ENCODE measurements at regions not wholly inside any gene's neighbourhood (a gene's known extent, or its start where the extent isn't known, plus 50 kb on each side); places are given as distances from the start of the nearest gene placed in this dataset.

- no peak overlapping the region for H3K27ac ChIP-seq (ENCODE audit: low read depth, low read length)
- H3K9me3 ChIP-seq (ENCODE audit: low read length), result no peaks in the 10 kb centered on the region
- H3K9ac ChIP-seq (ENCODE audit: low read length), result no peak overlapping the region
- no peak overlapping the region for H3K4me3 ChIP-seq (ENCODE audit: low read depth in 1 of 2, low read length in 2 of 2)
- no peaks in the 10 kb centered on the region for H3K36me3 ChIP-seq (ENCODE audit: insufficient read depth, low read length)
- no peaks in the 10 kb centered on the region for H3K27me3 ChIP-seq (ENCODE audit: control insufficient read depth in 1 of 2, insufficient read depth in 2 of 2, low read length in 2 of 2)
- H3K4me1 ChIP-seq (ENCODE audit: insufficient read depth, low read length), result no peaks in the 10 kb centered on the region
Measured at GRCh38 chr4:18815779-18816173, 794.2 kb upstream of the LCORL start.

- Histone ChIP-seq H3K4me3 (ENCODE audit: low read depth in 1 of 2, low read length in 2 of 2) (no peak overlapping the region), H3K9me3 (ENCODE audit: low read length) (no peaks in the 10 kb centered on the region), H3K27me3 (ENCODE audit: control insufficient read depth in 1 of 2, insufficient read depth in 2 of 2, low read length in 2 of 2) (no peaks in the 10 kb centered on the region), H3K27ac (ENCODE audit: low read depth, low read length) (no peak overlapping the region), H3K9ac (ENCODE audit: low read length) (no peak overlapping the region), H3K36me3 (ENCODE audit: insufficient read depth, low read length) (no peaks in the 10 kb centered on the region), H3K4me1 (ENCODE audit: insufficient read depth, low read length) (no peaks in the 10 kb centered on the region)
Measured at GRCh38 chr4:18815081-18815778, 793.7 kb upstream of the LCORL start.

- Histone ChIP-seq H3K27ac (ENCODE audit: low read depth, low read length) (no peak overlapping the region), H3K9ac (ENCODE audit: low read length) (no peak overlapping the region), H3K9me3 (ENCODE audit: low read length) (no peaks in the 10 kb centered on the region), H3K27me3 (ENCODE audit: control insufficient read depth in 1 of 2, insufficient read depth in 2 of 2, low read length in 2 of 2) (no peaks in the 10 kb centered on the region), H3K4me3 (ENCODE audit: low read depth in 1 of 2, low read length in 2 of 2) (no peak overlapping the region), H3K36me3 (ENCODE audit: insufficient read depth, low read length) (no peaks in the 10 kb centered on the region), H3K4me1 (ENCODE audit: insufficient read depth, low read length) (no peaks in the 10 kb centered on the region)
Measured at GRCh38 chr4:18813771-18814170, 792.2 kb upstream of the LCORL start.

- no peak overlapping the region for H3K4me3 ChIP-seq (ENCODE audit: low read depth in 1 of 2, low read length in 2 of 2)
- no peaks in the 10 kb centered on the region for H3K36me3 ChIP-seq (ENCODE audit: insufficient read depth, low read length)
- H3K9me3 ChIP-seq (ENCODE audit: low read length), result no peaks in the 10 kb centered on the region
- no peak overlapping the region for H3K9ac ChIP-seq (ENCODE audit: low read length)
- H3K4me1 ChIP-seq (ENCODE audit: insufficient read depth, low read length), result no peaks in the 10 kb centered on the region
- no peaks in the 10 kb centered on the region for H3K27me3 ChIP-seq (ENCODE audit: control insufficient read depth in 1 of 2, insufficient read depth in 2 of 2, low read length in 2 of 2)
- no peak overlapping the region for H3K27ac ChIP-seq (ENCODE audit: low read depth, low read length)
Measured at GRCh38 chr4:18813055-18813454, 791.5 kb upstream of the LCORL start.

GRCh38 chr4:18803781-18804180 is 782.2 kb upstream of the LCORL start:
- Histone ChIP-seq H3K36me3 (ENCODE audit: insufficient read depth, low read length) (no peaks in the 10 kb centered on the region), H3K4me3 (ENCODE audit: low read depth in 1 of 2, low read length in 2 of 2) (no peak overlapping the region), H3K9ac (ENCODE audit: low read length) (no peak overlapping the region), H3K9me3 (ENCODE audit: low read length) (no peaks in the 10 kb centered on the region), H3K27ac (ENCODE audit: low read depth, low read length) (no peak overlapping the region), H3K27me3 (ENCODE audit: control insufficient read depth in 1 of 2, insufficient read depth in 2 of 2, low read length in 2 of 2) (no peaks in the 10 kb centered on the region), H3K4me1 (ENCODE audit: insufficient read depth, low read length) (no peaks in the 10 kb centered on the region)

- H3K4me1 ChIP-seq (ENCODE audit: insufficient read depth, low read length), result no peaks in the 10 kb centered on the region
- H3K27ac ChIP-seq (ENCODE audit: low read depth, low read length), result no peak overlapping the region
- no peaks in the 10 kb centered on the region for H3K9me3 ChIP-seq (ENCODE audit: low read length)
- H3K27me3 ChIP-seq (ENCODE audit: control insufficient read depth in 1 of 2, insufficient read depth in 2 of 2, low read length in 2 of 2), result no peaks in the 10 kb centered on the region
- no peak overlapping the region for H3K4me3 ChIP-seq (ENCODE audit: low read depth in 1 of 2, low read length in 2 of 2)
- no peak overlapping the region for H3K9ac ChIP-seq (ENCODE audit: low read length)
- H3K36me3 ChIP-seq (ENCODE audit: insufficient read depth, low read length), result no peaks in the 10 kb centered on the region
Measured at GRCh38 chr4:18798123-18798522, 776.6 kb upstream of the LCORL start.

- Histone ChIP-seq H3K9me3 (ENCODE audit: low read length) (no peaks in the 10 kb centered on the region), H3K27me3 (ENCODE audit: control insufficient read depth in 1 of 2, insufficient read depth in 2 of 2, low read length in 2 of 2) (no peaks in the 10 kb centered on the region), H3K27ac (ENCODE audit: low read depth, low read length) (no peak overlapping the region), H3K4me1 (ENCODE audit: insufficient read depth, low read length) (no peaks in the 10 kb centered on the region), H3K9ac (ENCODE audit: low read length) (no peak overlapping the region), H3K4me3 (ENCODE audit: low read depth in 1 of 2, low read length in 2 of 2) (no peak overlapping the region), H3K36me3 (ENCODE audit: insufficient read depth, low read length) (no peaks in the 10 kb centered on the region)
Measured at GRCh38 chr4:18795794-18796193, 774.2 kb upstream of the LCORL start.

- no peaks in the 10 kb centered on the region for H3K4me1 ChIP-seq (ENCODE audit: insufficient read depth, low read length)
- no peak overlapping the region for H3K9ac ChIP-seq (ENCODE audit: low read length)
- H3K36me3 ChIP-seq (ENCODE audit: insufficient read depth, low read length), result no peaks in the 10 kb centered on the region
- no peak overlapping the region for H3K27ac ChIP-seq (ENCODE audit: low read depth, low read length)
- H3K27me3 ChIP-seq (ENCODE audit: control insufficient read depth in 1 of 2, insufficient read depth in 2 of 2, low read length in 2 of 2), result no peaks in the 10 kb centered on the region
- H3K4me3 ChIP-seq (ENCODE audit: low read depth in 1 of 2, low read length in 2 of 2), result no peak overlapping the region
- no peaks in the 10 kb centered on the region for H3K9me3 ChIP-seq (ENCODE audit: low read length)
Measured at GRCh38 chr4:18777190-18777930, 755.8 kb upstream of the LCORL start.

- Histone ChIP-seq H3K27ac (ENCODE audit: low read depth, low read length) (no peak overlapping the region), H3K36me3 (ENCODE audit: insufficient read depth, low read length) (no peaks in the 10 kb centered on the region), H3K9me3 (ENCODE audit: low read length) (no peaks in the 10 kb centered on the region), H3K4me3 (ENCODE audit: low read depth in 1 of 2, low read length in 2 of 2) (no peak overlapping the region), H3K4me1 (ENCODE audit: insufficient read depth, low read length) (no peaks in the 10 kb centered on the region), H3K9ac (ENCODE audit: low read length) (no peak overlapping the region), H3K27me3 (ENCODE audit: control insufficient read depth in 1 of 2, insufficient read depth in 2 of 2, low read length in 2 of 2) (no peaks in the 10 kb centered on the region)
Measured at GRCh38 chr4:18767921-18768320, 746.4 kb upstream of the LCORL start.

GRCh38 chr4:18756671-18757070 is 735.1 kb upstream of the LCORL start:
- no peaks in the 10 kb centered on the region for H3K27me3 ChIP-seq (ENCODE audit: control insufficient read depth in 1 of 2, insufficient read depth in 2 of 2, low read length in 2 of 2)

GRCh38 chr4:18754180-18754579 is 732.6 kb upstream of the LCORL start:
- Histone ChIP-seq H3K27me3 (ENCODE audit: control insufficient read depth in 1 of 2, insufficient read depth in 2 of 2, low read length in 2 of 2) (no peaks in the 10 kb centered on the region), H3K9ac (ENCODE audit: low read length) (no peak overlapping the region), H3K36me3 (ENCODE audit: insufficient read depth, low read length) (no peaks in the 10 kb centered on the region), H3K4me3 (ENCODE audit: low read depth in 1 of 2, low read length in 2 of 2) (no peak overlapping the region), H3K4me1 (ENCODE audit: insufficient read depth, low read length) (peaks cover 4% of the 10 kb centered on the region), H3K9me3 (ENCODE audit: low read length) (no peaks in the 10 kb centered on the region), H3K27ac (ENCODE audit: low read depth, low read length) (no peak overlapping the region)

More at GRCh38 chr4:18756671-18757070, 735.1 kb upstream of the LCORL start:
- Histone ChIP-seq H3K4me3 (ENCODE audit: low read depth in 1 of 2, low read length in 2 of 2) (no peak overlapping the region), H3K4me1 (ENCODE audit: insufficient read depth, low read length) (peaks cover 4% of the 10 kb centered on the region), H3K9me3 (ENCODE audit: low read length) (no peaks in the 10 kb centered on the region), H3K27ac (ENCODE audit: low read depth, low read length) (no peak overlapping the region), H3K36me3 (ENCODE audit: insufficient read depth, low read length) (no peaks in the 10 kb centered on the region), H3K9ac (ENCODE audit: low read length) (no peak overlapping the region)

- Histone ChIP-seq H3K9me3 (ENCODE audit: low read length) (no peaks in the 10 kb centered on the region), H3K4me3 (ENCODE audit: low read depth in 1 of 2, low read length in 2 of 2) (no peak overlapping the region), H3K9ac (ENCODE audit: low read length) (no peak overlapping the region), H3K4me1 (ENCODE audit: insufficient read depth, low read length) (peaks cover 4% of the 10 kb centered on the region), H3K27ac (ENCODE audit: low read depth, low read length) (no peak overlapping the region), H3K36me3 (ENCODE audit: insufficient read depth, low read length) (no peaks in the 10 kb centered on the region), H3K27me3 (ENCODE audit: control insufficient read depth in 1 of 2, insufficient read depth in 2 of 2, low read length in 2 of 2) (no peaks in the 10 kb centered on the region)
Measured at GRCh38 chr4:18751083-18751482, 729.5 kb upstream of the LCORL start.
